ENCODE measurements at regions not wholly inside any gene's neighbourhood (a gene's known extent, or its start where the extent isn't known, plus 50 kb on each side); places are given as distances from the start of the nearest gene placed in this dataset.

DNA sequence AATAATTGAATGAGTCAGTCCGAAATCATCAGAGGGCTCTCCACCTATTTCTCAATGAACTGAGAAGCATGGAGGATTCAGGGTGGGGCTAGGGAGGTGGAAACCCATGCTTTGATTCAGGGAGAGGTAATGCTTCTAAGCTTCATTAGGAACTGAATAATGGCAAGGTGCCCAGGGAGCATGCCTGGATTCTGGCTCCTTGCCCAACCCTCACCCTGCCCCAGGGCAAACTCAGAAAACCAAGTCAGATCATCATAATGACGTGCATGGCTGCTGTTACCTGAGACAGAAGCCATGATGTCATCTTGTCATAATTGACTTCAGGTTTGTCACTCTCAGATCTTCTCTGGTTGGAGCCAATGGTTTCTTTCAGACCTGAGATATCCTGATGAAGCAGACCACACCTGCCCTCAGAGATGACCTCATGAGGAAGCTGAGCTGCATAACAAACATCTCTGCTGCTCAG is 199.6 kb downstream of the SYK start:
- TF ChIP-seq, protein P1, sequence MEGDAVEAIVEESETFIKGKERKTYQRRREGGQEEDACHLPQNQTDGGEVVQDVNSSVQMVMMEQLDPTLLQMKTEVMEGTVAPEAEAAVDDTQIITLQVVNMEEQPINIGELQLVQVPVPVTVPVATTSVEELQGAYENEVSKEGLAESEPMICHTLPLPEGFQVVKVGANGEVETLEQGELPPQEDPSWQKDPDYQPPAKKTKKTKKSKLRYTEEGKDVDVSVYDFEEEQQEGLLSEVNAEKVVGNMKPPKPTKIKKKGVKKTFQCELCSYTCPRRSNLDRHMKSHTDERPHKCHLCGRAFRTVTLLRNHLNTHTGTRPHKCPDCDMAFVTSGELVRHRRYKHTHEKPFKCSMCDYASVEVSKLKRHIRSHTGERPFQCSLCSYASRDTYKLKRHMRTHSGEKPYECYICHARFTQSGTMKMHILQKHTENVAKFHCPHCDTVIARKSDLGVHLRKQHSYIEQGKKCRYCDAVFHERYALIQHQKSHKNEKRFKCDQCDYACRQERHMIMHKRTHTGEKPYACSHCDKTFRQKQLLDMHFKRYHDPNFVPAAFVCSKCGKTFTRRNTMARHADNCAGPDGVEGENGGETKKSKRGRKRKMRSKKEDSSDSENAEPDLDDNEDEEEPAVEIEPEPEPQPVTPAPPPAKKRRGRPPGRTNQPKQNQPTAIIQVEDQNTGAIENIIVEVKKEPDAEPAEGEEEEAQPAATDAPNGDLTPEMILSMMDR (IDR thresholded peaks at IDR 0.05; ENCODE audit: low read depth, low read length, missing control alignments): no peak
- no peak for DNase-seq (ENCODE audit: extremely low read depth, low read depth)
- no peak overlapping the region for H3K4me3 ChIP-seq (replicated peaks; ENCODE audit: low read depth, low read length)

DNA sequence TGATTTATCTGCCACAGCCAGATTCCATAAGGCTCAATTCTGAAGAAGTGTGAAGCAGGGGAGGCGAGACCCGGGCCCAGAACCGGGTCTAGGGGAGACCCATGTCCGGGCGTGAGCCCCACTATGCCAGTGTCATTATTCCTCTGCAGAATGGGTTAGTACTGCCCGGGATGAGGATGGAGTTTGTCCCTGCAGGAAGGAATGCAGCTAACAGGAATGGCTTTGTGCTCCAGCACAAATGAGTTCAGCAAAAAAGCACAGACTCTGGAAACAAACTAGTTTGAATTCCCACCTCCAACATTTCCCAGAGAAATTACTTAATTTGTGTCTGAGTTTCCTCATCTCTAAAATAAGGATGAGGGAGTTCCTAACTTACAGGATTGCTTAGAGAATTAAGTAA is 202.9 kb downstream of the SYK start:
- no peak overlapping the region for H3K4me3 ChIP-seq (replicated peaks; ENCODE audit: low read depth, low read length)
- no peak for DNase-seq (ENCODE audit: extremely low read depth, low read depth)
- TF ChIP-seq, protein P1 (IDR thresholded peaks at IDR 0.05; ENCODE audit: low read depth, low read length, missing control alignments): peak; percentile 6

DNA sequence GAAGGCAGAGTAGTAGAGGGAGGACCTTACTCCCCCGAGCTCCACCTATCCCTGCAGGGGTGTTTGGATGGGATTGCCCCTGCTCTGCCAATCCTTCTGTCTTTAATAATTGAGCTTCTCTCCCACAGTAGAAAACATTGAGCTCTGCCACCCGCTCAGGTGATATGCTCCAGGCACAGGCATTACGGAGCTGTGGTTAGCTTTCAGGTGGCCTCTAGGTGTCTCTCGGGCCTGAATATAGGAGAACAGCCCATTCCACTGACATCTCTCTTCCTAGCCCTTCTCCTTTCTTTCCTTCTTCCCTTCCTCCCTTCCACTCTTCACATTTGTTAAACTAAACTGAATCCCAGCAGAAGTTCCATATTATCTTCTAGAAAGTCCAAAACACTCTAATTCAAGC is 203.4 kb downstream of the SYK start:
- no peak overlapping the region for H3K4me3 ChIP-seq (replicated peaks; ENCODE audit: low read depth, low read length)
- TF ChIP-seq, protein P1 (IDR thresholded peaks at IDR 0.05; ENCODE audit: low read depth, low read length, missing control alignments): no peak

DNA sequence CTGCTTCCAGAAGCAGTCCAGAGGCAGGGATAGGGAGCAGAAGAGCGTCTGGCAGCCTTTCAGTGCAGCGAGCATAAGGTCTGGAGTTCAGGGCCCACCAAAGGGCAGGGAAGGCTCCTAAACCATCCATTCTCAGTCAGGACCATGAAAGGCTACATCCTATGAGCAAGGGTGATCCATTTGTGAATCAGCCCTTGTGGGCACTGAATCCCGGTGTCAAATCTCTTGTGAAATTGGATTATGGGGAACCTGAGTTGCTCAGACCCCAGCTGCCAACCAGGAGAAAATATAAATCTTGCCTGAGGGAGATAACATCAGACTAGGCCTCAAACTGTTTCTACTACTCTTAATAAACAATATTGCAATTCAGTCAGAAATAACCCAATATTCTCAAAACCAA is 204.4 kb downstream of the SYK start:
- TF ChIP-seq, protein P1 (IDR thresholded peaks at IDR 0.05; ENCODE audit: low read depth, low read length, missing control alignments): no peak
- H3K4me3 ChIP-seq (replicated peaks; ENCODE audit: low read depth, low read length): no peak overlapping the region
- DNase-seq (ENCODE audit: extremely low read depth, low read depth): no peak

More for the DNA sequence above, 203.4 kb downstream of the SYK start:
- DNase-seq (ENCODE audit: extremely low read depth, low read depth): no peak

DNA sequence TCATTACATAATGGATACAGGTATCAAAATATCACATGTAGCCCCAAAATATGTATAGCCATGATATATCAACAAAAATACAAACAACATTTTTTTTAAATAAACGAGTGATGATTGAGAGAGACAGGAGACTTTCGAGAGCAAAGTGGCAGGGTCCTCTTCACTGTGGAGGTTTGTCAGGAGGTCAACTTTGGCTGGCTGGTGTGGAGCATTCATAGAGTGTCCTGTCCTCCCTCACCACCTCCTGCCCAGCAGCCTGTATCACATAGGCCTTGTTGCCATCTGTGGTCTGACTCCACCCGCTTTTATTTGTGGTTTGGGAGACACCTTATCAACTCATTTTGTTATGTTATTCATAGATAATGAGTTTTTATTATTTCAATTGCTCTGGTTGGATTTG is 206.9 kb downstream of the SYK start:
- DNase-seq (ENCODE audit: extremely low read depth, low read depth): no peak
- TF ChIP-seq, protein P1 (IDR thresholded peaks at IDR 0.05; ENCODE audit: low read depth, low read length, missing control alignments): no peak
- H3K4me3 ChIP-seq (replicated peaks; ENCODE audit: low read depth, low read length): no peak overlapping the region

DNA sequence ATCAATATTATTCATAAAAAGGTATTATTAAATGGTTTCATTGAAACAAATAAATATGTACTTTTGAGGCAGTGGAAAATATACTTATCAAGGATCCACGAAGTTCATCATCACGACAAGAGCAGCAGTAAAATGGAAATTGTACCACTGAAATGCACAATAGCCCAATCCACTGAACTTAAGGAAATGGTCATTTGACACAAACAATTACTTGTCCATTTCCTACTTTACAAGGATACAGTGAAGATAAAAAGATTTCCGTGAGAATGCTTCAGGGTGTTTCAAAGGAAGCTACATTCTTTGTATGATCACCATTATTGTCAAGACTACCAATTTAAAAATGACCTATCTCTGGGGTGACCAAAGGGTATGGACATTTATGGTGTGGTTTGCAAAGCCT is 210.3 kb downstream of the SYK start:
- DNase-seq (ENCODE audit: extremely low read depth, low read depth): no peak
- TF ChIP-seq, protein P1 (IDR thresholded peaks at IDR 0.05; ENCODE audit: low read depth, low read length, missing control alignments): no peak
- no peak overlapping the region for H3K4me3 ChIP-seq (replicated peaks; ENCODE audit: low read depth, low read length)

All from HFF-Myc (cell line).